ENCODE measurements at regions not wholly inside any gene's neighbourhood (a gene's known extent, or its start where the extent isn't known, plus 50 kb on each side); places are given as distances from the start of the nearest gene placed in this dataset.
"Not testable (repeated sequence)": the region's sequence is repeated elsewhere in the genome, so short reads cannot be mapped to it uniquely, and the experiment has no call there.

GRCh38 chr7:45404622-45405021, 169.5 kb upstream of the ADCY1 start:
- no peak for DNase-seq

- DNase-seq: peak in 46 of 58 donors; percentile 5 to 77 (median 46)
Observed at GRCh38 chr7:45407730-45408408, 166.3 kb upstream of the ADCY1 start.

DNA sequence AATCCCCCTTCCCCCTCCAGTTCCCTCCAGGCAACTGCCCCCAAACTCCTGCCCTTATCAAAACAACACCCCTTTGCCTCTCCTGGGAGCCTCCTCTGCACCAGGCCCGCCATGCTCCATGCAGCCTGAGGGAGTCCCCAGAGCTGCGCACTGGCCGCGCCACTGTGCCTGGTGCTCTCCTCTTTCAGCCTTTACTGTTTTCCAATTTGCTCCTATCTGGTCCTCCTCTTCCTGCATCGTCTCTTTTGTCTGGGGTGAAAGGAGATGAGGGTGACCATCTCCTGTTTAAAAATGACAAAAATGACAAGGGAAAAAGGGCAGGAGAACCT, 165.8 kb upstream of the ADCY1 start:
- peak in 1 of 58 donors; percentile 61 for DNase-seq

GRCh38 chr7:45410893-45411292, 163.3 kb upstream of the ADCY1 start:
- no peak for DNase-seq

DNA sequence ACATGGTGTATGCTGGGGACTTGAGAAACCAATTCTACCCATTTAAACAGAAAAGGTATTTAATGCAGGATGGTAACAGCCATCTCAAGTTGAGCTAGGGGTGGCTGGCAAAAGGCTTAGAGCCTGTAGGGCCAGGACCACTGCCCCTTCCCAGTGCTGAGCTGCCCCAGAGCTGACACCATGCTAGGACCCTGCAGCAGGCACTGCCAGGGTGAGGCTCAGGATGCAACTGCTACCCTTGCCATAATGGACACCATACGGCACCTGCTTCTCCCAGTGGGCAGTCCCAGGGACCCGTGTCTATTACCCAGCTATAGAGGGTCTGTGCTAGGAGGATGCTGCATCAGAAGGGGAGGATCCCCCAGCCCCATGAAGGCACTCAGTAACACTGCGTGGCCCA, 160.7 kb upstream of the ADCY1 start:
- DNase-seq: no peak

DNA sequence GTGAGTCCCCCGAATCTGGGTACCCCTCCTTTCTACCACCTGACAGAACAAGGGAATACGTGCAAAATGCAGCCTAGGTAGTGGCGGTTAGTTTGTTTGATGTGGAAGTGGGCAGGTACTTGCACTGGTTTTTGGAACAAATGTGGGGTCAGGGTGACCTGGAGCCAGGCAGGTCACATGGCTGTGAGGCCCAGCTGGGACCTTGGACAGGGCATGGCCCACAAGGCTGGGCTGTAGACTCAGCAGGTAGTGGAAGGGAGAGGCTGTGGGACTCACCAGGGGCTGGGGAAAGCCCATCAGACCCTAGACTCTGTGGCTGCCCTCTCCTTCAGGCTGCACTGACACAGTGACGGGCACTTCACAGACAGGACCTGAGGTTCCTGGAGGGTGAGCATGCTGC, 159.9 kb upstream of the ADCY1 start:
- no peak for DNase-seq

DNA sequence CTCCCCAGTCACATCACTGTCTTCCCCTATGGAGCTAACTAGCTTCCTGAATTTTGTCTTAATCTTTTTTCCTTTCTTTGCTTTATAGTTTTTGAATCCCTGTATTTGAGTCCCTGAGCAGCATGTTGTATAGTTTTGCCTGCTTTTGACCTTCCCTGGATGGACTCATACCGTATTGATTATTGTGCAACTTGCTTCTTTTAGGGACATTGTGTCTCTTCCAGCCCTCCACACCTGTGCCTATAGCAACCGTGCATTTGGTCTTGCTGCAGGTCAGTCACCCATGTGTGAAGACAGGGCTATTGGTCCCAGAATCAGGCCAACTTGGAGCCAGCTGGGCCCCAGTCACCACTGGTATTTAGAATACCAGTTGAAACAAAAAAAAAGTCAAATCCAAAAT, 158.9 kb upstream of the ADCY1 start:
- DNase-seq: no peak

- DNase-seq: no peak
Observed at GRCh38 chr7:45416846-45417245, 157.3 kb upstream of the ADCY1 start.

DNA sequence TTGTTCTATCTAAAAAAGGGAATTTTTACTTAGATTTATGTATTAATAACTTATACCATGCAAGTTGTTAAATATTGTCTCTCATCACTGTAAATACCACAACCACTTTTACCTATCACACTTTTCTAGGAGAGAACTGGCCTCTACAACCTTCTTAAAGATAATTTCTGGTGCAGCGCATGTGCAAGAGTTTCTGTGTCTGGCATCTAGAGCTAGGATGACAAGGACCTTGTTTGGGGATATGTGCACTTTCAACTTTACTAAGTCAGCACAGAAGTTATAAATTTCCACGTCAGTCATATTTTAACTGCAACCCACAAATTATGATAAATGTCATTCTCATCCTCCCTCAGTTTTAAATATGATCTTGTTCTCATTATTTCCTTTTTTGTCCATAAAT, 156.9 kb upstream of the ADCY1 start:
- no peak for DNase-seq

- DNase-seq: no peak
Observed at GRCh38 chr7:45417735-45418134, 156.4 kb upstream of the ADCY1 start.

DNA sequence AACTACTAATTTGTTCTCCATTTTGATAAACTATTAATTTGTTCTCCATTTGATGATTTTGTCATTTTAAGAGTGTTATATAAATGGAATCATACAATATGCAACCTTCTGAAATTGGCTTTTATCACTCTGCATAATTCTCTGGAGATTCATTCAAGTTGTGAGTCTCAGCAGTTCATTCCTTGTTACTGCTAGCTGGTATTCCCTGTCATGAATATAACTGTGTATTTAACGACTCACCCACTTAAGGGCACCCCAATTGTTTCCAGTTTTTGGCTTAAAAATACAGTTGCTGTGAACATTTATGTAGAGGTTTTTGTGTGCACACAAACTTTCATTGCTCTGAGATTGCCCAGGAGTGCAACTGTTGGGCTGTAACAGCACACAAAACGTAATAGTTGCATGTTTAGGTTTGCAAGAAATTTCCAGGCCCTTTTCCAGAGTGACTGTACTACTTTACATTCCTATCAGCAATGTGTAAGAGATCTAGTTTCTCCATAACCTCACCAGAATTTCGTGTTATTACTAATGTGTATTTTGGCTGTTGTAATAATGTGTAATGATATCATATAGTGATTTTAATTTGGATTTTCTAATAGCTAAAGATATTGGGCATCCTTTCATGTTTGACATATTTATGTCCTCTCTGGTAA, 153.2 kb upstream of the ADCY1 start:
- no peak for DNase-seq

DNA sequence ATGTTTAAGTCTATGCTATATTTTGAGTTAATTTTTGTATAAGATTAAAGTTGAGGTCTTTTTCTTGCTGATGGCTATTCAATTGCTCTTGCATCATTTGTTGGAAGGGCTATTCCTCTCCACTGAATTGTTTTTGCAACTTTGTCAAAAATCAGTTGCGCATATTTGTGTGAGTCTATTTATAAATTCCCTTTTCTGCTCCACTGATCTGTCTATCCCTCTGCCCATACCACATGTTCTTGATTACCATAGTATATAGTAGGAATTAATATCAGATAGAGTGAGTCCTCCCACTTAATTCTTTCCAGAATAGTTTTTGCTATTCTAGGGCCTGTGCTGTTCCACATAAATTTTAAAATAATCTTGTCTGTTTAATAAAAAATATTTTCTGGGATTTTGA, 152.4 kb upstream of the ADCY1 start:
- DNase-seq: no peak

- no peak for DNase-seq
Observed at GRCh38 chr7:45430397-45430796, 143.8 kb upstream of the ADCY1 start.

DNA sequence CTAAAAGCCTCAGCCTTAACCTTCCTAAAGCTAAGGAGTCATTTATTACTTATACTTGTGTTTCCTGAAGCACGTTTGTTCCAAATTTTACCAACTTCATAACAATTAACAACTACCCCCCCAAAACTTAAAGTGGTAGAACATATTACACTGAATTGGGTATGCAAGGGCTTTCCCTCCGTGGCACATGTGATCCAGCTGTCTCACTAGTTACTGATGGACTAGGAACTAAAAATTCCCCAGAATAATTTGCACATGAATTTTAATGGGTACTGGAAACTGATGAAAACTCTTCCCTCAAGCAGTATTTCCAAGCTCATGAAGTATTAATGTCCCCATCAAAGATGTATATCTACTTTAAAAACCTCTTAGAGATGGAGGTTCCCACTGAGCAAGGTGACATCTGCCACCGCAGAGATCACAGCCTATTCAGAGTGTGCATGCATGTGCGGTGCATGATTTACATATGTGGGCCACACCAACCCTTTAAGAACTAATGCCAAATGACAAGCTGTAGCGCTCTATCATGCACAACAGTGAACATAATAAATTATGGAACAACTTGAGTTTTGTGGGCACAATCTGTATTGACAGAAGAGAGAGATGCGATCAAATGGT, 139.9 kb upstream of the ADCY1 start:
- DNase-seq: no peak

GRCh38 chr7:45435131-45435530, 139.0 kb upstream of the ADCY1 start:
- no peak for DNase-seq

DNA sequence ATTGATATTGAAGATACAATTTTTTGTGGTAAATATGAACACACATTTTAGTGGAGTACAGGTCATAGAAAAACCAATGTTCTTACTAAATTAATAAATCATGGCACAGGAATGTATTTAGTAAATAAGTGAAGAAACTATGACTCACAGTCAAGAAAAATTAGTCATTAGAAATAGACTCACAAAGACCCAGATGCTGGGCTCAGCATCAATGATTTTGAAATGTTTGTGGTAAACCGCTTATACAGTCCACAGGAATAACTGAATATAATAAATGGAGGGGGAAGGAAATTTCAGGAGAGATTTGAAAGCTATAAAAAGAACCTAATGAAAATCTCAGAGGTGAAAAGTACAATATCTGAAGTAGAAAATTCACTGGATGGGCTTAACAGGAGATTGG, 138.3 kb upstream of the ADCY1 start:
- DNase-seq: no peak

- not testable (repeated sequence) for DNase-seq
Observed at GRCh38 chr7:45440776-45441175, 133.4 kb upstream of the ADCY1 start.

DNA sequence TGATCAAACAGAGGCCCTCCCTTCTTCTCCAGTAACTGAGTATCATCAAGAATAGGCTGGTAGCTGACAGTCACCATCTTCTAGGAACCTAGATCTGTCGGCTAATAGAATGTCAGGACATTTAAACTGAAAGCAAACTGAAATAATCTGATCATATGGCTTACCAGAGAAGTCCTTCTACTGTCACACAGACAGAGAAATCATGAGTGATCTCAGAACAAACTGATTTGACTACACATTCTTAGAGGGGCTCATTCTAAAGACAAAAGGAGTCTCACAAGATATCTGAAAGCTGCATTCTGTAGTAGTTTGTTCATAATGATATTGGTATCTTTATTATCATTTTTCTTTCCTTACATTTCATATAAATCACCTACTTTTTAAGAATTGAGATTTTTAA, 130.9 kb upstream of the ADCY1 start:
- no peak for DNase-seq

DNA sequence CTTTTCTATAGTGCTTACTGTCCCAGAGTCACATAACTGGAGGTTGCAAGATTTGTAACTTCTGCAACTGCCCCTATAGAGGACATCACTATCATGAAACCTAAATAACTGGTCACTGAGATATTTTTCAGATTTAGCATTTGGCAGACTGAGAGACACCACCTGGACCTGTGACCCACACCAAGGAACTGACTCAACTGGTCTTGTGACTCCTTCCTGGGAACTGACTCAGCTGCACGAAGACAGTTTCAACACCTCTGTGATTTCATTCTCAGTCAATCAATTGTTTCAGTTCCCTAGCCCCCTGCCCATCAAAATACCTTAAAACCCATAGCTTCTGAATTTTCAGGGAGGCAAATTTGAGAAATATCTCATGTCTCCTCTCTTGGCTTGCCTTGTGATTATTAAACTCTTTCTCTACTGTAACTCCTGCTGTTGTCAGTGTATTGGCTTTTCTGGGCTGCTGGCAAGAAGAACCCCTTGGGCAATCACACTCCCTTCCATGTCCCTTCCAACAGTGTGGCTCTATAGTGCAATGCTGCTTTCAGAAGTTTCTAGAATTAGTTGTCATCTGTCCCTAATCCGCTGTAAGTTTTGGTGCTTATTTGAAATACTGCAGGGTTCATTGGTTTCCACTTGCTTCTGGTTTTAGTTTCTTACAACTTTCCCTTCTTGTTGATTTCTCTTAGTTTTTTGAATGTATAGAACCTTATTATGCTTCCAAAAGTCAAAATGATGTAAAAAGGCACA, 127.8 kb upstream of the ADCY1 start:
- DNase-seq: no peak

DNA sequence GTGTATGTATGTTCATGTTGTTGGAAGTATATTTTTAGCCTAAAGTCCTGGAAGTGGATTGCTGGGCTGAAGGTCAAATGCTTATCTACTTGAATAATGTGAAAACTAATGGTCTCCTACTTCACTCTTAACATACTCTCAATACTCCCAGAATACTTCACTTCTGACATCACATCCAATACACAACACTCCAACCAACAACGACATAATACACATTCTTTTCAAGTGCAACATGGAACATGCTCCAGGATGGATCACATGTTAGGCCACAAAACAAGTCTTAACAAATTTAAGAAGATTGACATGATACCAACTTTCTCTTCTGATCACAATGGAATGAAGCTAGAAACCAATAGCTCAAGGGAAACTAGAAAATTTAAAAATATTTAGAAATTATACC, 126.9 kb upstream of the ADCY1 start:
- DNase-seq: no peak

DNA sequence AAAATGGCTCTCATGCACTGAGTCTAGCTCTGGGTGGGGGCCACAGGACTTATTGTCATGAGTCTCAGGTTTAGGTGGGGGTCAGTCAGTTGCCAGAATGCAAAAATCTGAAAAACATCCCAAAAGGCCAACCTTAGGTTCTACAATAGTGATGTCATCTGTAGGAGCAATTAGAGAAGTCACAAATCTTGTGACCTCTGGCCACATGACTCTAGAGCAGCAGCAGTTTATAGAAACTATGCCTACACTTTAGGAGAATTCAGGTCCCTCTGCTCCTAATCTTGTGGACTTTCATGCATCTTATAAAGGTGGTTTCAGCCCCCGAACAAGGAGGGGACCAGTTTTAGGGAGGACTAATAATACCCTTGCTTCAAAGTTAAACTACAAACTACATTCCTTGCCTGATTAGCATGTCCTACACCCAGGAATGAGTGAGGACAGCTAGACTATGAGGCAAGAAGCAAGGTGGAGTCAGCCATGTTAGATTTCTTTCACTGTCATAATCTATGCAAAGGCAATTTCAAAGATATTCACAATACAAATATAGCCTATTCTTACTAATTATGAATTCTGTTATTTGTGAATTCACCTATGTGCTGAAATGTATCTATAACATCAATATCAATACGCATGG, 123.5 kb upstream of the ADCY1 start:
- DNase-seq: no peak
